OCI-LY7 (cell line): ENCODE measurements at regions not wholly inside any gene's neighbourhood (a gene's known extent, or its start where the extent isn't known, plus 50 kb on each side); places are given as distances from the start of the nearest gene placed in this dataset.
"Not testable (repeated sequence)": the region's sequence is repeated elsewhere in the genome, so short reads cannot be mapped to it uniquely, and the experiment has no call there.

Experiments
- BruUV-seq: library from RNA; stranded (reverse); fragments of 400-500 nt; replicated peaks from 2 replicates; lab custom pipeline; 2021; lab: Mats Ljungman, UMichigan
- CTCF ChIA-PET: fragments of 300-600 bp; sonication (Branson Sonifier 250); formaldehyde crosslinking; loops from one replicate; lab custom pipeline; 2022; ENCODE audit warnings: antibody characterized with exemption; ENCODE audit not compliant: unreplicated experiment; lab: Charles Lee
- POLR2A ChIA-PET: fragments of 300-600 bp; sonication (Branson Sonifier 250); formaldehyde crosslinking; loops from one replicate; lab custom pipeline; 2022; ENCODE audit warnings: antibody characterized with exemption; lab: Charles Lee
- DNase-seq: peaks from one replicate; pipeline ENCODE4 v3.0.0-alpha.2; 2015; ENCODE audit warnings: low spot score
- H2AFZ ChIP-seq: fragments of 200-600 bp; sonication (generic), shearing (Covaris generic); 2 replicates; pipeline ENCODE4 v1.6.1; 2014; ENCODE audit warnings: mild to moderate bottlenecking, antibody characterized with exemption, low read length, moderate library complexity
- H3K27ac ChIP-seq: fragments of 200-600 bp; sonication (generic); 2 replicates; pipeline ENCODE4 v1.5.1; 2014; ENCODE audit warnings: mixed run types, low read depth, mild to moderate bottlenecking, moderate library complexity, low read length, inconsistent platforms; ENCODE audit not compliant: poor library complexity, severe bottlenecking
- H3K36me3 ChIP-seq: fragments of 200-600 bp; sonication (generic); 2 replicates; pipeline ENCODE4 v1.6.1; 2014; ENCODE audit warnings: mild to moderate bottlenecking, antibody characterized with exemption, low read length, moderate library complexity, mixed read lengths; ENCODE audit not compliant: insufficient read depth
- H3K4me1 ChIP-seq: fragments of 200-600 bp; sonication (generic); 2 replicates; pipeline ENCODE4 v1.5.1; 2014; ENCODE audit warnings: mild to moderate bottlenecking, low read length; ENCODE audit not compliant: insufficient read depth, poor library complexity, severe bottlenecking
- H3K4me2 ChIP-seq: fragments of 200-600 bp; sonication (generic); 2 replicates; pipeline ENCODE4 v1.6.1; 2014; ENCODE audit warnings: mild to moderate bottlenecking, low read length
- H3K4me3 ChIP-seq: fragments of 200-600 bp; sonication (generic); 2 replicates; pipeline ENCODE4 v1.5.1; 2014; ENCODE audit warnings: mild to moderate bottlenecking, low read depth, low read length; ENCODE audit not compliant: poor library complexity, severe bottlenecking
- H3K79me2 ChIP-seq: fragments of 200-600 bp; sonication (generic); 2 replicates; pipeline ENCODE4 v1.6.1; 2016; ENCODE audit warnings: low read depth, mild to moderate bottlenecking, low read length, moderate library complexity, mixed read lengths; ENCODE audit not compliant: insufficient read depth
- H3K9me2 ChIP-seq: fragments of 200-600 bp; sonication (generic); 2 replicates; pipeline ENCODE4 v1.6.1; 2016; ENCODE audit warnings: mild to moderate bottlenecking, low read length, mixed read lengths; ENCODE audit not compliant: insufficient read depth
- H3K9me3 ChIP-seq: fragments of 200-600 bp; sonication (generic); 2 replicates; pipeline ENCODE4 v1.6.1; 2014; ENCODE audit warnings: mild to moderate bottlenecking, mixed run types, low read length, mixed read lengths
- H4K20me1 ChIP-seq: fragments of 200-600 bp; sonication (generic); 2 replicates; pipeline ENCODE4 v1.6.1; 2014; ENCODE audit warnings: mild to moderate bottlenecking, antibody characterized with exemption, low read length, moderate library complexity, mixed read lengths; ENCODE audit not compliant: insufficient read depth
- CTCF ChIP-seq: fragments of 200-600 bp; sonication (generic); conservative IDR thresholded peaks from 2 replicates; pipeline ENCODE4 v1.5.1; 2014; ENCODE audit warnings: mild to moderate bottlenecking, antibody characterized with exemption, low read length, moderate library complexity, mixed read lengths
- EZH2phosphoT487 ChIP-seq: fragments of 200-600 bp; sonication (generic); IDR thresholded peaks from 2 replicates; pipeline ENCODE4 v1.6.1; 2018; ENCODE audit warnings: low read depth, borderline replicate concordance, mild to moderate bottlenecking, mixed run types, antibody characterized with exemption, low read length, moderate library complexity, mixed read lengths
- intact Hi-C: fragments of 100-400 bp; cut with micrococcal nuclease; formaldehyde crosslinking; loops from one replicate; pipeline ENCODE4 v1.10.0; 2022; ENCODE audit not compliant: unreplicated experiment

- TF ChIP-seq CTCF (no peak), EZH2phosphoT487 (no peak)
- Histone ChIP-seq H3K4me1 (no peaks in the 10 kb centered on the region), H3K36me3 (no peaks in the 10 kb centered on the region), H3K9me3 (no peaks in the 10 kb centered on the region), H2AFZ (no peak overlapping the region), H3K4me3 (no peak overlapping the region), H4K20me1 (no peaks in the 10 kb centered on the region), H3K79me2 (no peaks in the 10 kb centered on the region), H3K4me2 (no peak overlapping the region), H3K27ac (no peak overlapping the region), H3K9me2 (no peaks in the 10 kb centered on the region)
- no peak for DNase-seq
- intact Hi-C loops: no loop called here
- no TSS peak for BruUV-seq
- CTCF ChIA-PET: no interaction called here
- POLR2A ChIA-PET: interaction anchor here (1.2 kb wide), 1 partner anchor 10 kb away, joined by 4 read pairs; no protein-coding TSS in a partner anchor
Observed at GRCh38 chr12:22130671-22131070, 84.7 kb downstream of the CMAS start.

- BruUV-seq, H3K27ac ChIP-seq, H3K9me2 ChIP-seq, H2AFZ ChIP-seq, POLR2A ChIA-PET, H3K9me3 ChIP-seq, H3K79me2 ChIP-seq, DNase-seq, intact Hi-C loops, H3K4me1 ChIP-seq, H3K36me3 ChIP-seq, H3K4me2 ChIP-seq, H4K20me1 ChIP-seq, H3K4me3 ChIP-seq, CTCF ChIA-PET: not testable (repeated sequence)
Observed at GRCh38 chr12:22136604-22137117, 90.6 kb downstream of the CMAS start.
